PFSK-1 (cell line): ENCODE measurements at regions not wholly inside any gene's neighbourhood (a gene's known extent, or its start where the extent isn't known, plus 50 kb on each side); places are given as distances from the start of the nearest gene placed in this dataset.

Source experiments
- FOXP2 ChIP-seq: optimal IDR thresholded peaks from 2 replicates; pipeline ENCODE3; 2011; ENCODE audit warnings: borderline replicate concordance, control low read depth, inconsistent platforms; ENCODE audit not compliant: insufficient read depth; ENCODE audit errors: extremely low read length, extremely low read depth
- POLR2AphosphoS5 ChIP-seq: IDR thresholded peaks from 2 replicates; pipeline ENCODE4 v1.6.1; 2012; ENCODE audit warnings: low read depth, mild to moderate bottlenecking, control low read depth, low read length, moderate library complexity
- SIN3A ChIP-seq: IDR thresholded peaks from 2 replicates; pipeline ENCODE4 v1.6.1; 2012; ENCODE audit warnings: mild to moderate bottlenecking, low read length, moderate library complexity, borderline replicate concordance; ENCODE audit not compliant: insufficient read depth
- TAF1 ChIP-seq: IDR thresholded peaks from 2 replicates; pipeline ENCODE4 v1.6.1; 2012; ENCODE audit warnings: low read length, control low read depth, borderline replicate concordance; ENCODE audit not compliant: insufficient read depth
- TF ChIP-seq, protein P1 (sequence below), 2 experiments: IDR thresholded peaks; 2 replicates each; pipeline versions ENCODE4 v1.6.1 to v1.8.0; 2011 to 2012; ENCODE audit warnings: low read depth in 2 of 2, low read length in 2 of 2, control low read depth in 1 of 2, inconsistent platforms in 1 of 2, mild to moderate bottlenecking in 1 of 2, moderate library complexity in 1 of 2; ENCODE audit not compliant: insufficient read depth in 1 of 2

DNA sequence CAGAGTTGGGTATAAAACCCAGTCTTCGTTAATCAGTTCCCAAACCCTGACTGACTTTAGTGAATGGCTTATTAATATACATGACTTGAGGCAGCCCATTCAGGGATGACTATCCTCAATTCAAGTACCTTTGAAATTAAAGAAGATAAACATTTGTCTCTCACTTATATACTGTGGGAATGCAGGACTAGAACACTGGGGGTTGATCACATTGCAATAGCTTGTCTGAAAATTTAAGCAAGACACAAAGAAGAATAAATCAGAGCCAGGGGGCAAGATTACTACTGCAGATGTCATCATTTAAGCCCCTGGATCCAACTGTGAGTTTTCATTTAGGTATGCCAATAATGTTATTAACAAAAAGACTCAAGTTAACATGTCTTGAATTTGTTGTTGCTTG is 647.7 kb downstream of the ZPLD1 start:
- TF ChIP-seq POLR2AphosphoS5 (no peak), SIN3A (no peak), TAF1 (no peak), FOXP2 (no peak)
- TF ChIP-seq, protein P1, sequence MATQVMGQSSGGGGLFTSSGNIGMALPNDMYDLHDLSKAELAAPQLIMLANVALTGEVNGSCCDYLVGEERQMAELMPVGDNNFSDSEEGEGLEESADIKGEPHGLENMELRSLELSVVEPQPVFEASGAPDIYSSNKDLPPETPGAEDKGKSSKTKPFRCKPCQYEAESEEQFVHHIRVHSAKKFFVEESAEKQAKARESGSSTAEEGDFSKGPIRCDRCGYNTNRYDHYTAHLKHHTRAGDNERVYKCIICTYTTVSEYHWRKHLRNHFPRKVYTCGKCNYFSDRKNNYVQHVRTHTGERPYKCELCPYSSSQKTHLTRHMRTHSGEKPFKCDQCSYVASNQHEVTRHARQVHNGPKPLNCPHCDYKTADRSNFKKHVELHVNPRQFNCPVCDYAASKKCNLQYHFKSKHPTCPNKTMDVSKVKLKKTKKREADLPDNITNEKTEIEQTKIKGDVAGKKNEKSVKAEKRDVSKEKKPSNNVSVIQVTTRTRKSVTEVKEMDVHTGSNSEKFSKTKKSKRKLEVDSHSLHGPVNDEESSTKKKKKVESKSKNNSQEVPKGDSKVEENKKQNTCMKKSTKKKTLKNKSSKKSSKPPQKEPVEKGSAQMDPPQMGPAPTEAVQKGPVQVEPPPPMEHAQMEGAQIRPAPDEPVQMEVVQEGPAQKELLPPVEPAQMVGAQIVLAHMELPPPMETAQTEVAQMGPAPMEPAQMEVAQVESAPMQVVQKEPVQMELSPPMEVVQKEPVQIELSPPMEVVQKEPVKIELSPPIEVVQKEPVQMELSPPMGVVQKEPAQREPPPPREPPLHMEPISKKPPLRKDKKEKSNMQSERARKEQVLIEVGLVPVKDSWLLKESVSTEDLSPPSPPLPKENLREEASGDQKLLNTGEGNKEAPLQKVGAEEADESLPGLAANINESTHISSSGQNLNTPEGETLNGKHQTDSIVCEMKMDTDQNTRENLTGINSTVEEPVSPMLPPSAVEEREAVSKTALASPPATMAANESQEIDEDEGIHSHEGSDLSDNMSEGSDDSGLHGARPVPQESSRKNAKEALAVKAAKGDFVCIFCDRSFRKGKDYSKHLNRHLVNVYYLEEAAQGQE (IDR thresholded peaks at IDR 0.05; ENCODE audit: insufficient read depth in 1 of 2, low read depth in 2 of 2, low read length in 2 of 2): no peak
